ENCODE measurements at regions not wholly inside any gene's neighbourhood (a gene's known extent, or its start where the extent isn't known, plus 50 kb on each side); places are given as distances from the start of the nearest gene placed in this dataset.

DNA sequence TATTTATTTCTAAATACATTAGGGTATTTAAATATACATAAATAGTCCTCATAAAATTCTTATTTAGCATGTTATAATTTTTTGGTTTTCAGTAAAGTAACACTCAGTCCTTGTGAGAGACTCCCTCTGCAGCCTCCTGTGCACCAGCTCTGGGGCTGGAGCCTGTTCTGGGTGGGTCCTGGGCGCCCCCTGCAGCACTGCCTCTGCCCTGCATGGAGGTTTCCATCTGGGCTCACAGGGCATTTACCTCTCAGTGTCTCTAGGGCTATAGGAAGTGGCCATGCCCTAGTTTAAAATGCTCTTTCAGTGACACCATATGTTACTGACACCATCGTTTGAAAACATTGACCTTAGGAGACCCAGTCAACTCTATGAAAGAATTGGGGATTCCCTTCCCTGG, 1155.2 kb downstream of the TMEM121 start:
- H3K27ac ChIP-seq (ENCODE audit: low read depth, low read length) = no peak overlapping the region
- H3K36me3 ChIP-seq (ENCODE audit: control insufficient read depth, low read length) = no peaks in the 10 kb centered on the region
- no peak for TF ChIP-seq EZH2phosphoT487 (IDR thresholded peaks at IDR 0.05; ENCODE audit: borderline replicate concordance, low read length)
- TF ChIP-seq, protein P1, sequence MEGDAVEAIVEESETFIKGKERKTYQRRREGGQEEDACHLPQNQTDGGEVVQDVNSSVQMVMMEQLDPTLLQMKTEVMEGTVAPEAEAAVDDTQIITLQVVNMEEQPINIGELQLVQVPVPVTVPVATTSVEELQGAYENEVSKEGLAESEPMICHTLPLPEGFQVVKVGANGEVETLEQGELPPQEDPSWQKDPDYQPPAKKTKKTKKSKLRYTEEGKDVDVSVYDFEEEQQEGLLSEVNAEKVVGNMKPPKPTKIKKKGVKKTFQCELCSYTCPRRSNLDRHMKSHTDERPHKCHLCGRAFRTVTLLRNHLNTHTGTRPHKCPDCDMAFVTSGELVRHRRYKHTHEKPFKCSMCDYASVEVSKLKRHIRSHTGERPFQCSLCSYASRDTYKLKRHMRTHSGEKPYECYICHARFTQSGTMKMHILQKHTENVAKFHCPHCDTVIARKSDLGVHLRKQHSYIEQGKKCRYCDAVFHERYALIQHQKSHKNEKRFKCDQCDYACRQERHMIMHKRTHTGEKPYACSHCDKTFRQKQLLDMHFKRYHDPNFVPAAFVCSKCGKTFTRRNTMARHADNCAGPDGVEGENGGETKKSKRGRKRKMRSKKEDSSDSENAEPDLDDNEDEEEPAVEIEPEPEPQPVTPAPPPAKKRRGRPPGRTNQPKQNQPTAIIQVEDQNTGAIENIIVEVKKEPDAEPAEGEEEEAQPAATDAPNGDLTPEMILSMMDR (IDR thresholded peaks at IDR 0.05; ENCODE audit: low read depth, low read length, poor library complexity, severe bottlenecking) = peak; percentile 42
- H3K9me2 ChIP-seq (replicated peaks; ENCODE audit: control insufficient read depth, low read length) = no peaks in the 10 kb centered on the region
- H3K27me3 ChIP-seq (ENCODE audit: control insufficient read depth, low read length) = no peaks in the 10 kb centered on the region
- H4K20me1 ChIP-seq (ENCODE audit: control insufficient read depth, insufficient read depth, low read depth, low read length) = no peaks in the 10 kb centered on the region
- H3K4me3 ChIP-seq (ENCODE audit: low read length) = no peak overlapping the region
- H3K4me2 ChIP-seq (ENCODE audit: low read length) = no peak overlapping the region
- H3K9me3 ChIP-seq (ENCODE audit: control insufficient read depth, insufficient read depth, low read length) = peaks cover 6% of the 10 kb centered on the region; the same call in 1 of the 2 replicates
- H3K4me1 ChIP-seq (ENCODE audit: control insufficient read depth, low read length) = peaks cover 14% of the 10 kb centered on the region
- no peaks in the 10 kb centered on the region for H3K79me2 ChIP-seq (ENCODE audit: control insufficient read depth, low read length)
- H3F3A ChIP-seq (ENCODE audit: control insufficient read depth, insufficient read depth) = no peaks in the 10 kb centered on the region

DNA sequence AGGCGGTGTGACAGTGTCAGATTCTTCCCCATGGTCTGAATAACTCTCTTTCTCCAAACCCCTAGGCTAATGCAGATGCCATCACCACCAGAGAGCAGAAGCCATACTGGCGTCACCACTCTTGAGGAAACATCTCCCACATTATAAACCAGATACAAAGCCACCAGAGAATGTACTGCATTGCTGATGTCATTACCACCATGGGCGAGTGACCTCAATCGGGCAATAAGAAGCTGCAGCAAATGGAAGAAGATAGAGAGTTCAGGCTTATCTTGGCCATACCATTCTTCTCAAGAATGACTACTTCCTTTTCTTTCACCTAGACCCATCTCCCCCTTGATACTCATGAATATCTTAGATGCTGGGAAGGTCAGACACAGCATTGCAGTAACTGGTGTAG, 1157.2 kb downstream of the TMEM121 start:
- H3K36me3 ChIP-seq (ENCODE audit: control insufficient read depth, low read length) = no peaks in the 10 kb centered on the region
- TF ChIP-seq, protein P1 (IDR thresholded peaks at IDR 0.05; ENCODE audit: low read depth, low read length, poor library complexity, severe bottlenecking) = no peak
- TF ChIP-seq EZH2phosphoT487 (IDR thresholded peaks at IDR 0.05; ENCODE audit: borderline replicate concordance, low read length) = no peak
- no peaks in the 10 kb centered on the region for H3K79me2 ChIP-seq (ENCODE audit: control insufficient read depth, low read length)
- peaks cover 20% of the 10 kb centered on the region for H3K4me1 ChIP-seq (ENCODE audit: control insufficient read depth, low read length)
- no peaks in the 10 kb centered on the region for H3K27me3 ChIP-seq (ENCODE audit: control insufficient read depth, low read length)
- H3F3A ChIP-seq (ENCODE audit: control insufficient read depth, insufficient read depth) = peaks cover under 1% of the 10 kb centered on the region; the same call in 1 of the 2 replicates
- peaks cover 14% of the 10 kb centered on the region; the same call in 1 of the 2 replicates for H3K9me3 ChIP-seq (ENCODE audit: control insufficient read depth, insufficient read depth, low read length)
- no peak overlapping the region for H3K4me2 ChIP-seq (ENCODE audit: low read length)
- H3K27ac ChIP-seq (ENCODE audit: low read depth, low read length) = no peak overlapping the region
- no peak overlapping the region for H3K4me3 ChIP-seq (ENCODE audit: low read length)
- no peaks in the 10 kb centered on the region for H4K20me1 ChIP-seq (ENCODE audit: control insufficient read depth, insufficient read depth, low read depth, low read length)
- no peaks in the 10 kb centered on the region for H3K9me2 ChIP-seq (replicated peaks; ENCODE audit: control insufficient read depth, low read length)

DNA sequence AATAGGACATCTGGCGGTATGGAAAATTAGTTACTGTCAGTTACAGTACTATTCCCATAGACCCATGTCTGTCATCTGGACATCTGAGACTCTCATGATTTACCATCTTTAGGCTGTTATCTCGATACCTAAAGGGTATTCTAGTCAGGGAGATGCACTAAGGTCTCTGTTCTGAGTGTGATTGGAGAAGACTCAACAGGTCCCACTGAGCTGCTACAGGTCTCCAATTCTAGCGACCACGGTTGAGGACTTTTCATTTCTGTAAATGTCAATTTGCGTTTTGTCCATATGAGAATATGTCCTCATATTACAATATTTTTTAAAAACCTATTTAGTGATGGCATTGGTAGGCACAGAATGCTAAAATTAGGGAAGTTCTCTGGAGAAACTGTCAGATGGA, 1160.2 kb downstream of the TMEM121 start:
- peaks cover 20% of the 10 kb centered on the region for H3K4me1 ChIP-seq (ENCODE audit: control insufficient read depth, low read length)
- H3K9me2 ChIP-seq (replicated peaks; ENCODE audit: control insufficient read depth, low read length) = no peaks in the 10 kb centered on the region
- H3K9me3 ChIP-seq (ENCODE audit: control insufficient read depth, insufficient read depth, low read length) = peaks cover 18% of the 10 kb centered on the region
- no peaks in the 10 kb centered on the region for H3K79me2 ChIP-seq (ENCODE audit: control insufficient read depth, low read length)
- peaks cover 3% of the 10 kb centered on the region for H3F3A ChIP-seq (ENCODE audit: control insufficient read depth, insufficient read depth)
- no peaks in the 10 kb centered on the region for H4K20me1 ChIP-seq (ENCODE audit: control insufficient read depth, insufficient read depth, low read depth, low read length)
- H3K27ac ChIP-seq (ENCODE audit: low read depth, low read length) = no peak overlapping the region
- H3K4me3 ChIP-seq (ENCODE audit: low read length) = no peak overlapping the region
- H3K27me3 ChIP-seq (ENCODE audit: control insufficient read depth, low read length) = no peaks in the 10 kb centered on the region
- no peaks in the 10 kb centered on the region for H3K36me3 ChIP-seq (ENCODE audit: control insufficient read depth, low read length)
- no peak for TF ChIP-seq EZH2phosphoT487 (IDR thresholded peaks at IDR 0.05; ENCODE audit: borderline replicate concordance, low read length)
- TF ChIP-seq, protein P1 (IDR thresholded peaks at IDR 0.05; ENCODE audit: low read depth, low read length, poor library complexity, severe bottlenecking) = no peak
- no peak overlapping the region for H3K4me2 ChIP-seq (ENCODE audit: low read length)

Data from DOHH2 (cell line).